ENCODE measurements at regions not wholly inside any gene's neighbourhood (a gene's known extent, or its start where the extent isn't known, plus 50 kb on each side); places are given as distances from the start of the nearest gene placed in this dataset.
"Not testable (repeated sequence)": the region's sequence is repeated elsewhere in the genome, so short reads cannot be mapped to it uniquely, and the experiment has no call there.

DNA sequence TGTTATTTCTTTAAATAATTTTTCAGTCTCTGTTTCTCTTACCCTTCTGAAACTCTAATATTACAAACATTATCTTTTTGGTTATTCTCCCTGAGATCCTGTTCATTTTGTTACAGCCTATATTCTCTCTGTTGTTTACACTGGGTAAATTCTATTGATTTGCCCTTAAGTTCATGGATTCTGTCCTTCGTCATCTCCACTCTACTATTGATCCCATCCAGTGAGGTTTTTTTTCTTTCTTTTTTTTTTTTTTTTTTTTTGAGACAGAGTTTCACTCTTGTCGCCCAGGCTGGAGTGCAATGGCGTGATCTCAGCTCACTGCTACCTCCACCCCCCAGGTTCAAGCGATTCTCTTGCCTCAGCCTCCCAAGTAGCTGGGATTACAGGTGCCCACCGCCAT, 393.9 kb downstream of the ZNF674 start:
- TF ChIP-seq POLR2A (IDR thresholded peaks at IDR 0.05; ENCODE audit: low read depth, low read length); POLR2AphosphoS5 (IDR thresholded peaks at IDR 0.05; ENCODE audit: low read depth, low read length); SPI1 (IDR thresholded peaks at IDR 0.05; ENCODE audit: low read depth, low read length); TAF1 (IDR thresholded peaks at IDR 0.05; ENCODE audit: low read depth, low read length); PAX5 (IDR thresholded peaks at IDR 0.05; ENCODE audit: insufficient read depth, low read length, severe bottlenecking): not testable (repeated sequence)
